Neural cell (in vitro differentiated cells): ENCODE measurements at regions not wholly inside any gene's neighbourhood (a gene's known extent, or its start where the extent isn't known, plus 50 kb on each side); places are given as distances from the start of the nearest gene placed in this dataset.

Source experiments
- EP300 ChIP-seq: fragments of 450-650 bp; conservative IDR thresholded peaks from 2 replicates; pipeline ENCODE4 v1.6.1; 2014; ENCODE audit warnings: antibody characterized with exemption, mild to moderate bottlenecking, moderate library complexity; ENCODE audit not compliant: poor library complexity, severe bottlenecking
- EZH2 ChIP-seq: fragments of 200-600, 300-800 bp; shearing (Covaris generic), sonication (generic); IDR thresholded peaks from 2 replicates; pipeline ENCODE4 v1.6.1; 2014; ENCODE audit warnings: antibody characterized with exemption, low read length, borderline replicate concordance, mild to moderate bottlenecking; ENCODE audit not compliant: insufficient read depth, poor library complexity, severe bottlenecking
- POLR2AphosphoS5 ChIP-seq: IDR thresholded peaks from 2 replicates; pipeline ENCODE4 v1.6.1; 2012
- RAD21 ChIP-seq: fragments of 450-650 bp; conservative IDR thresholded peaks from 2 replicates; pipeline ENCODE4 v1.6.1; 2014; ENCODE audit warnings: antibody characterized with exemption, mild to moderate bottlenecking, moderate library complexity
- SMC3 ChIP-seq: fragments of 450-650 bp; conservative IDR thresholded peaks from 2 replicates; pipeline ENCODE4 v1.6.1; 2014; ENCODE audit warnings: antibody characterized with exemption, mild to moderate bottlenecking, moderate library complexity; ENCODE audit not compliant: poor library complexity
- TF ChIP-seq, protein P1 (sequence below): fragments of 450-650 bp; IDR thresholded peaks from 2 replicates; pipeline ENCODE4 v1.5.1; 2014; ENCODE audit warnings: antibody characterized with exemption, mild to moderate bottlenecking, moderate library complexity; ENCODE audit not compliant: poor library complexity, severe bottlenecking

DNA sequence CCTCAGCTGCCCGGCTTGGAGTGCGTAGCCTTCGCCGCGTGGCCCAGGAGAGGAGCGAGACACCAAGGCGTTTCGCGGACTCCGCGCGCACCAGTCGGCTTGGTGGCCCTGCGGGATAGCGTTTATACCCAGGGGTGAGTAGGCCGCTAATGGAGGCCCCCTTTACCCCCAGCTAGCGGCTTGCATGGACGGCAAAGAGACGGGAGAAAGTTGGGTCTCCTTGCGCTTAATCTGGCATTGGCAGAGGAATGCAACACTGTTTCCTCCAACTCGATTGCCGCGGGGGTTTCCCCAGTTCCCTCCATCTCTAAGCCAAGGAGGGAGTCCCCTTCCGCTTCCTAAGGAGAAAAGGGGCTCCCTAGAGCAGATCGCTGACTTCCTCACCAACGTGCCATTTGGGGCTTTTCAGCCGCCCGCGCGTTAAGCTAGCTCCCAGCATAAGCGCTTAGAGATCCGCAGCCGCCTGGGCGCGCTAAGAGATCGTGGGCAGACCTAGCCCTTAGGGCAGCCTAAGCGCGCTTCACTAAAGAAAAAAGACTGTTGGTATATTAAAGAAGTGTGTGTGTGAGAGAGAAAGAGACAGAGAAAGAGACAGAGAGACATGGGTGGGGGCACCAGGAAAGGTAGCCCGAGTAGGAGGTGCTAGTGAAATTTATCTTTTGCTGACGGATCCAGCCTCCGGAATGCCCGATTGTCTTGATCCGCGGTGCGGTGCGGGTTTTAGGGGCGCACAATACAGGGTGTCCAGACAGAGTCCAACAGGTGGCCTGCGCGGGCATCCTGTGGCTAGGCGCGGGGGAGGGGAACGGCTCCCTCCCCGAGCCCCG is 597.9 kb upstream of the SGCD start:
- peak; percentile 51 for TF ChIP-seq SMC3
- TF ChIP-seq POLR2AphosphoS5, result no peak
- TF ChIP-seq, protein P1, sequence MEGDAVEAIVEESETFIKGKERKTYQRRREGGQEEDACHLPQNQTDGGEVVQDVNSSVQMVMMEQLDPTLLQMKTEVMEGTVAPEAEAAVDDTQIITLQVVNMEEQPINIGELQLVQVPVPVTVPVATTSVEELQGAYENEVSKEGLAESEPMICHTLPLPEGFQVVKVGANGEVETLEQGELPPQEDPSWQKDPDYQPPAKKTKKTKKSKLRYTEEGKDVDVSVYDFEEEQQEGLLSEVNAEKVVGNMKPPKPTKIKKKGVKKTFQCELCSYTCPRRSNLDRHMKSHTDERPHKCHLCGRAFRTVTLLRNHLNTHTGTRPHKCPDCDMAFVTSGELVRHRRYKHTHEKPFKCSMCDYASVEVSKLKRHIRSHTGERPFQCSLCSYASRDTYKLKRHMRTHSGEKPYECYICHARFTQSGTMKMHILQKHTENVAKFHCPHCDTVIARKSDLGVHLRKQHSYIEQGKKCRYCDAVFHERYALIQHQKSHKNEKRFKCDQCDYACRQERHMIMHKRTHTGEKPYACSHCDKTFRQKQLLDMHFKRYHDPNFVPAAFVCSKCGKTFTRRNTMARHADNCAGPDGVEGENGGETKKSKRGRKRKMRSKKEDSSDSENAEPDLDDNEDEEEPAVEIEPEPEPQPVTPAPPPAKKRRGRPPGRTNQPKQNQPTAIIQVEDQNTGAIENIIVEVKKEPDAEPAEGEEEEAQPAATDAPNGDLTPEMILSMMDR, result peak; percentile 36
- TF ChIP-seq RAD21, result peak; percentile 63
- TF ChIP-seq EP300, result no peak
- TF ChIP-seq EZH2, result no peak
